IMR-90 (cell line): ENCODE measurements at regions not wholly inside any gene's neighbourhood (a gene's known extent, or its start where the extent isn't known, plus 50 kb on each side); places are given as distances from the start of the nearest gene placed in this dataset.

ENCODE experiments used
- CHD1 ChIP-seq: IDR thresholded peaks from 2 replicates; pipeline ENCODE4 v1.6.1; 2012; ENCODE audit warnings: low read depth, low read length, improper control_type of control experiment
- CTCF ChIP-seq: conservative IDR thresholded peaks from 2 replicates; pipeline ENCODE4 v1.5.1; 2012; ENCODE audit warnings: mild to moderate bottlenecking, low read depth, low read length, improper control_type of control experiment
- ELK1 ChIP-seq: fragments of 150-350 bp; IDR thresholded peaks from 2 replicates; pipeline ENCODE4 v1.6.1; 2016; ENCODE audit warnings: low read depth, mild to moderate bottlenecking, low read length, moderate library complexity, borderline replicate concordance
- FOS ChIP-seq: fragments of 150-350 bp; IDR thresholded peaks from 2 replicates; pipeline ENCODE4 v1.6.1; 2016; ENCODE audit warnings: low read depth, low read length
- MAZ ChIP-seq: IDR thresholded peaks from 2 replicates; pipeline ENCODE4 v1.6.1; 2012; ENCODE audit warnings: low read depth, mild to moderate bottlenecking, low read length, improper control_type of control experiment, moderate library complexity, borderline replicate concordance
- MXI1 ChIP-seq: IDR thresholded peaks from 2 replicates; pipeline ENCODE4 v1.6.1; 2012; ENCODE audit warnings: low read depth, mild to moderate bottlenecking, low read length, moderate library complexity, borderline replicate concordance
- POLR2A ChIP-seq: IDR thresholded peaks from 2 replicates; pipeline ENCODE4 v1.6.1; 2012; ENCODE audit warnings: mild to moderate bottlenecking, low read depth, low read length
- RAD21 ChIP-seq: IDR thresholded peaks from 2 replicates; pipeline ENCODE4 v1.6.1; 2012; ENCODE audit warnings: low read length, improper control_type of control experiment
- RFX5 ChIP-seq: IDR thresholded peaks from 2 replicates; pipeline ENCODE4 v1.8.0; 2012; ENCODE audit warnings: low read depth, mild to moderate bottlenecking, low read length, moderate library complexity
- SMC3 ChIP-seq: fragments of 150-350 bp; IDR thresholded peaks from 2 replicates; pipeline ENCODE4 v1.6.1; 2016; ENCODE audit warnings: low read depth, mild to moderate bottlenecking, antibody characterized with exemption, low read length, moderate library complexity

GRCh38 chr2:79294994-79295393, 135.4 kb upstream of the REG3A start:
- no peak for TF ChIP-seq CTCF
- no peak for TF ChIP-seq SMC3
- no peak for TF ChIP-seq FOS
- no peak for TF ChIP-seq POLR2A
- TF ChIP-seq RFX5 = no peak
- no peak for TF ChIP-seq RAD21
- TF ChIP-seq ELK1 = no peak
- TF ChIP-seq CHD1 = no peak
- TF ChIP-seq MXI1 = no peak
- TF ChIP-seq MAZ = no peak
